ENCODE measurements at regions not wholly inside any gene's neighbourhood (a gene's known extent, or its start where the extent isn't known, plus 50 kb on each side); places are given as distances from the start of the nearest gene placed in this dataset.

DNA sequence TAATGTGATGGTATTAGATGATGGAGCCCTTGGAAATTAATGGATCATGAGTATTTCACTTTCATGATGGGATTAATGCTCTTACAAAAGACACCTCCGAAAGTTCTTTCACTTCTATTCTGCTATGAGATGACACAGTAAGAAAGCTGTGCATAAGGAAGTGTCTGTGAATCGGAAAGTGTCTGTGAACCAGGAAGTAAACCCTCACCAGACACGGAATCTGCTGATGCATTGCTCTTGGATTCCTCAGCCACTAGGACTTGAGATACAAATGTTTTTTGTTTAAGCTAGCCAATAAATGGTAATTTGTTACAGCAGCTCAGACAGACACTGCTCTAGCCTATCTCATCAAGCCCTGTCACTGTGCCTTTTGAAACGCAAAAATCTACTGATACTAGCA is 440.4 kb upstream of the PRR20A start:
- H3K9ac ChIP-seq (ENCODE audit: low read length): no peak overlapping the region
- BruUV-seq (replicated peaks): no TSS peak
- H3K27me3 ChIP-seq (ENCODE audit: low read length): no peaks in the 10 kb centered on the region
- DNase-seq: no peak
- TF ChIP-seq, protein P1, sequence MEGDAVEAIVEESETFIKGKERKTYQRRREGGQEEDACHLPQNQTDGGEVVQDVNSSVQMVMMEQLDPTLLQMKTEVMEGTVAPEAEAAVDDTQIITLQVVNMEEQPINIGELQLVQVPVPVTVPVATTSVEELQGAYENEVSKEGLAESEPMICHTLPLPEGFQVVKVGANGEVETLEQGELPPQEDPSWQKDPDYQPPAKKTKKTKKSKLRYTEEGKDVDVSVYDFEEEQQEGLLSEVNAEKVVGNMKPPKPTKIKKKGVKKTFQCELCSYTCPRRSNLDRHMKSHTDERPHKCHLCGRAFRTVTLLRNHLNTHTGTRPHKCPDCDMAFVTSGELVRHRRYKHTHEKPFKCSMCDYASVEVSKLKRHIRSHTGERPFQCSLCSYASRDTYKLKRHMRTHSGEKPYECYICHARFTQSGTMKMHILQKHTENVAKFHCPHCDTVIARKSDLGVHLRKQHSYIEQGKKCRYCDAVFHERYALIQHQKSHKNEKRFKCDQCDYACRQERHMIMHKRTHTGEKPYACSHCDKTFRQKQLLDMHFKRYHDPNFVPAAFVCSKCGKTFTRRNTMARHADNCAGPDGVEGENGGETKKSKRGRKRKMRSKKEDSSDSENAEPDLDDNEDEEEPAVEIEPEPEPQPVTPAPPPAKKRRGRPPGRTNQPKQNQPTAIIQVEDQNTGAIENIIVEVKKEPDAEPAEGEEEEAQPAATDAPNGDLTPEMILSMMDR (conservative IDR thresholded peaks at IDR 0.05; ENCODE audit: low read depth, low read length): no peak
- TF ChIP-seq EZH2 (IDR thresholded peaks at IDR 0.05; ENCODE audit: low read length, unreplicated experiment) (no peak), EZH2phosphoT487 (IDR thresholded peaks at IDR 0.05; ENCODE audit: borderline replicate concordance, low read length) (no peak)
- H4K20me1 ChIP-seq (ENCODE audit: low read length): no peaks in the 10 kb centered on the region
- no peaks in the 10 kb centered on the region for H3F3A ChIP-seq (ENCODE audit: low read length, unreplicated experiment)
- no peaks in the 10 kb centered on the region for H3K9me3 ChIP-seq (ENCODE audit: low read length)
- CTCF ChIA-PET: no interaction called here
- POLR2A ChIA-PET (ENCODE audit: unreplicated experiment): interaction anchor here (0.7 kb wide), 1 partner anchor 51 kb away, joined by 4 read pairs; no protein-coding TSS in a partner anchor
- H3K4me1 ChIP-seq (ENCODE audit: insufficient read depth, low read length): no peaks in the 10 kb centered on the region
- no peak overlapping the region for H2AFZ ChIP-seq (ENCODE audit: low read length)
- no peaks in the 10 kb centered on the region for H3K9me2 ChIP-seq (replicated peaks; ENCODE audit: low read length)
- intact Hi-C loops (cut with micrococcal nuclease): no loop called here
- no peak overlapping the region for H3K4me3 ChIP-seq (ENCODE audit: low read length)
- H3K4me2 ChIP-seq (ENCODE audit: low read length): no peak overlapping the region
- no peaks in the 10 kb centered on the region for H3K79me2 ChIP-seq (ENCODE audit: low read length)
- H3K36me3 ChIP-seq (ENCODE audit: low read depth, low read length): no peaks in the 10 kb centered on the region
- no peak overlapping the region for H3K27ac ChIP-seq (ENCODE audit: low read length)
- no peak for ATAC-seq

DNA sequence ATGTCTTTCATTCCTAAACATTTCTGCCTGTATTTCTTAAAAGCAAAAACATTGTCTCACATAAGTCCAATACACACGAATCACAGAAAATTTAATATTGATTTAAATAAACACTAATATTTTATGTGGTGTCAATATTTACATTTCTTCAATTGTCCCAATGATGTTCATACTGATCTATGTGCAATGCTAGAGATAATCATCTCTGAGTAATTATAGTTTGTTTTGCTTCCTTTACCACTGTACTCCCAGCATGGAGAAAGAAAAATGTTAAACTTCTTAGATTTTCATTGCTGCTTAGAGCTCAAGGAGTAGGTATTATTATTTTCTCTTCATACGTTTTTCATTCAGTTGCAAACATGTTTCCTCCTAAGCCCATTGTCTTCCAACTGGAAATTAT is 434.2 kb upstream of the PRR20A start:
- Histone ChIP-seq H3K4me1 (ENCODE audit: insufficient read depth, low read length) (no peaks in the 10 kb centered on the region), H3K79me2 (ENCODE audit: low read length) (no peaks in the 10 kb centered on the region), H3K4me2 (ENCODE audit: low read length) (no peak overlapping the region), H3K27me3 (ENCODE audit: low read length) (no peaks in the 10 kb centered on the region), H3F3A (ENCODE audit: low read length, unreplicated experiment) (no peaks in the 10 kb centered on the region), H3K27ac (ENCODE audit: low read length) (no peak overlapping the region), H2AFZ (ENCODE audit: low read length) (no peak overlapping the region), H3K36me3 (ENCODE audit: low read depth, low read length) (no peaks in the 10 kb centered on the region), H3K4me3 (ENCODE audit: low read length) (no peak overlapping the region), H3K9me2 (replicated peaks; ENCODE audit: low read length) (no peaks in the 10 kb centered on the region), H3K9me3 (ENCODE audit: low read length) (no peaks in the 10 kb centered on the region), H3K9ac (ENCODE audit: low read length) (no peak overlapping the region), H4K20me1 (ENCODE audit: low read length) (no peaks in the 10 kb centered on the region)
- peak; percentile 77 for ATAC-seq
- no TSS peak for BruUV-seq (replicated peaks)
- TF ChIP-seq EZH2phosphoT487 (IDR thresholded peaks at IDR 0.05; ENCODE audit: borderline replicate concordance, low read length): no peak
- no peak for TF ChIP-seq EZH2 (IDR thresholded peaks at IDR 0.05; ENCODE audit: low read length, unreplicated experiment)
- TF ChIP-seq, protein P1 (conservative IDR thresholded peaks at IDR 0.05; ENCODE audit: low read depth, low read length): no peak
- POLR2A ChIA-PET (ENCODE audit: unreplicated experiment): interaction anchor here (0.6 kb wide), 1 partner anchor 32 kb away, joined by 3 read pairs; no protein-coding TSS in a partner anchor
- intact Hi-C loops (cut with micrococcal nuclease): no loop called here
- CTCF ChIA-PET: no interaction called here
- DNase-seq: peak; percentile 10

DNA sequence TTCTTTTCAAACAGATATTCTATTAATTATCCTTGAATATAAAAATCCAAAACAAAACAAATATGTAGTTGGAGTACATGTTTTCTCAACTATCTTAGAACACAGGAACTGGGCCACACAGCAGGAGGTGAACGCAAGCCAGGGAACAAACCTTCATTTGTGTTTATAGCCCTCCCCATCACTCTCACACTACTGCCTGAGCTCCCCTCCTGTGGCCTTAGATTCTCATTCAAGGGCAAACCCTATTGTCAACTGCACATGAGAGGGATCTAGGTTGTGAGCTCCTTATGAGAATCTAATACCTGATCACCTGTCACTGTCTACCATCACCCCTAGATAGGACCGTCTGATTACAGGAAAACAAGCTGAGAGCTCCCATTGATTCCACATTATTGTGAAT is 427.1 kb upstream of the PRR20A start:
- DNase-seq (no peak), ATAC-seq (no peak)
- Histone ChIP-seq H3K36me3 (ENCODE audit: low read depth, low read length) (no peaks in the 10 kb centered on the region), H3K4me3 (ENCODE audit: low read length) (no peak overlapping the region), H3K9ac (ENCODE audit: low read length) (no peak overlapping the region), H3K27me3 (ENCODE audit: low read length) (no peaks in the 10 kb centered on the region), H3K9me3 (ENCODE audit: low read length) (no peaks in the 10 kb centered on the region), H2AFZ (ENCODE audit: low read length) (no peak overlapping the region), H3K4me1 (ENCODE audit: insufficient read depth, low read length) (peaks cover 4% of the 10 kb centered on the region), H3K27ac (ENCODE audit: low read length) (no peak overlapping the region), H3F3A (ENCODE audit: low read length, unreplicated experiment) (no peaks in the 10 kb centered on the region), H3K4me2 (ENCODE audit: low read length) (no peak overlapping the region), H3K79me2 (ENCODE audit: low read length) (no peaks in the 10 kb centered on the region), H3K9me2 (replicated peaks; ENCODE audit: low read length) (no peaks in the 10 kb centered on the region), H4K20me1 (ENCODE audit: low read length) (no peaks in the 10 kb centered on the region)
- intact Hi-C loops (cut with micrococcal nuclease): no loop called here
- ChIA-PET CTCF (no interaction called here), POLR2A (ENCODE audit: unreplicated experiment) (no interaction called here)
- TF ChIP-seq EZH2 (IDR thresholded peaks at IDR 0.05; ENCODE audit: low read length, unreplicated experiment): no peak
- TF ChIP-seq, protein P1 (conservative IDR thresholded peaks at IDR 0.05; ENCODE audit: low read depth, low read length): no peak
- TF ChIP-seq EZH2phosphoT487 (IDR thresholded peaks at IDR 0.05; ENCODE audit: borderline replicate concordance, low read length): no peak
- no TSS peak for BruUV-seq (replicated peaks)

All from PC-3 (cell line).